ENCODE measurements at regions not wholly inside any gene's neighbourhood (a gene's known extent, or its start where the extent isn't known, plus 50 kb on each side); places are given as distances from the start of the nearest gene placed in this dataset.

DNA sequence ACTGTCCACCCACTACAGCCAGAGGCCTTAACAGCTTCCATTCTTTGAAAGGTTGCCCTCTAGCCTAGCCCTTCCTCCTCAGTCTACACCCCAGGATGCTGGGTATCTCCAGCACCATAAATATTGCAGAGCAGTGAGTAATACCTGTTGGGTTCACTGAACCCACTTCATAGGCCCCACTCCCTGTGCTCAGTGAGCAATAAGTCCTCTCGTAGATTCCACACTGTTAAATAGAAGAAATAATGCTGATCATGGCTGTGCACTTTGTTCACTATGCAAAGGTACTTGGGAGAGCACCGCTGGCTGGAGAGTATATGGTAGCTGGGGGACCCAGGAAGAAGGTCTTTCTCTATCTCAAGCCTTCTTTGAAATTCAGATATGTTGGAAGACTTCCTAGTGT is 87.3 kb downstream of the RSPH3 start:
- TF ChIP-seq POLR2AphosphoS5 (IDR thresholded peaks at IDR 0.05) (no peak), POLR2A (IDR thresholded peaks at IDR 0.05) (no peak), EP300 (IDR thresholded peaks at IDR 0.05) (no peak)
- TF ChIP-seq, protein P1, sequence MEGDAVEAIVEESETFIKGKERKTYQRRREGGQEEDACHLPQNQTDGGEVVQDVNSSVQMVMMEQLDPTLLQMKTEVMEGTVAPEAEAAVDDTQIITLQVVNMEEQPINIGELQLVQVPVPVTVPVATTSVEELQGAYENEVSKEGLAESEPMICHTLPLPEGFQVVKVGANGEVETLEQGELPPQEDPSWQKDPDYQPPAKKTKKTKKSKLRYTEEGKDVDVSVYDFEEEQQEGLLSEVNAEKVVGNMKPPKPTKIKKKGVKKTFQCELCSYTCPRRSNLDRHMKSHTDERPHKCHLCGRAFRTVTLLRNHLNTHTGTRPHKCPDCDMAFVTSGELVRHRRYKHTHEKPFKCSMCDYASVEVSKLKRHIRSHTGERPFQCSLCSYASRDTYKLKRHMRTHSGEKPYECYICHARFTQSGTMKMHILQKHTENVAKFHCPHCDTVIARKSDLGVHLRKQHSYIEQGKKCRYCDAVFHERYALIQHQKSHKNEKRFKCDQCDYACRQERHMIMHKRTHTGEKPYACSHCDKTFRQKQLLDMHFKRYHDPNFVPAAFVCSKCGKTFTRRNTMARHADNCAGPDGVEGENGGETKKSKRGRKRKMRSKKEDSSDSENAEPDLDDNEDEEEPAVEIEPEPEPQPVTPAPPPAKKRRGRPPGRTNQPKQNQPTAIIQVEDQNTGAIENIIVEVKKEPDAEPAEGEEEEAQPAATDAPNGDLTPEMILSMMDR (IDR thresholded peaks at IDR 0.05), result no peak
- Histone ChIP-seq H3K4me3 (no peak overlapping the region), H3K9me3 (no peaks in the 10 kb centered on the region), H3K27me3 (no peaks in the 10 kb centered on the region), H3K4me1 (peaks cover 0 to 4% (median 0%) of the 10 kb centered on the region in 4 donors), H3K27ac (no peak overlapping the region), H3K36me3 (no peaks in the 10 kb centered on the region)
- WGBS, 2 donors, result 89 to 90% methylated on average over 2 of the region's 2 CpGs
- no peak for DNase-seq
- intact Hi-C loops (cut with DNase I), result no loop called here

GRCh38 chr6:158911746-158912480 is 88.1 kb downstream of the RSPH3 start:
- no peaks in the 10 kb centered on the region for H3K27me3 ChIP-seq
- peaks cover 0 to 4% (median 0%) of the 10 kb centered on the region in 4 donors for H3K4me1 ChIP-seq
- no peak overlapping the region for H3K4me3 ChIP-seq
- intact Hi-C loops (cut with DNase I), result no loop called here
- no peaks in the 10 kb centered on the region for H3K36me3 ChIP-seq
- no peak for DNase-seq
- no peak overlapping the region for H3K27ac ChIP-seq
- WGBS, 2 donors, result 53 to 70% methylated on average over 5 of the region's 5 CpGs
- H3K9me3 ChIP-seq, result no peaks in the 10 kb centered on the region
- TF ChIP-seq POLR2A (IDR thresholded peaks at IDR 0.05) (no peak), EP300 (IDR thresholded peaks at IDR 0.05) (no peak), POLR2AphosphoS5 (IDR thresholded peaks at IDR 0.05) (no peak)
- TF ChIP-seq, protein P1 (IDR thresholded peaks at IDR 0.05), result no peak

DNA sequence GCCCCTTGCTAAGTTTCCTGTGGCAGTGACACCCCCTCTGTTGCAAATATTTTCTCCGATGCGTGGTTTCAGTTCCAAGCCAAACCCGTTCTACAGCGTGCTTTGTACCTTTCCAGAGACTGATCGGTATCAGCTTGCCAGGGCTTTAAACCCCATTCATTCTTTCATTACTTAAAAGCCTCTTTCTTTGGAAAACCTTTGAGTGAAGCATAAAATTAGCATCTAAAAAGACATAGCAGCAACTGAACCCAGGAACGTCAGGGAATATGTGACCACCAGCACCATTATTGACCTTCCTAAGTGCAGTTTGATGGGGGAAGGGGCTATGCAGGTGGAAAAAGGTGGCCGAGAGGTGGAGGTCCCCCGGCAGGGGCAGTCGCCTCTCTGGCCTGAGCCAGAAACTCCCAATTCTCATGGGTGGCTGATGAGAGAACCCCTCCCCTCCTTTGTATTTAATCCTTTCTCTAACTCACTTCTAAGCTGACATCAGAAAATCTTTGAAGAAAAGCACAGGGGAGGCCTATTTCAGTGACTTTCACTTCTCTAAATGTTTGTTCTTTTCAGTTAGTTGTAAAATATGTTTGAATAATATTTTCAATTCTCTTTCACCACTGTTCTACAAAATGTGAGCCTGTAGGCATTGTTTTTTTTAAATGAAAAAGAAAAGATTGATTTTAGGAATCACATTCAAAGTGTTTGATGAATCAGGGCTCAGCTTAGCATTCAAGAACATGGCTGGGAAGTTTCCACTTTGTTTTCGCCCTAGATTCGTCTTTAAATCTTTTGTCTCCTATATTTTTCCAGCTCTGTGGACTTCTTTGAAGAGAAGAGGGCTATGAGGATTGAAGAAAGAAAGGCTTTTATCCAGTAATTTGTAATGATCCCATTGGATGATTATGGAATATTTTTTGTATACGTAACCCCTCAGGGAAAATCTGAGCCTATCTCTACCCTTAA is 89.2 kb downstream of the RSPH3 start:
- no peak overlapping the region for H3K4me3 ChIP-seq
- no peak for TF ChIP-seq EP300 (IDR thresholded peaks at IDR 0.05)
- TF ChIP-seq POLR2AphosphoS5 (IDR thresholded peaks at IDR 0.05), result no peak
- TF ChIP-seq, protein P1 (IDR thresholded peaks at IDR 0.05), result no peak
- no peak for TF ChIP-seq POLR2A (IDR thresholded peaks at IDR 0.05)
- H3K4me1 ChIP-seq, result peaks cover 0 to 4% (median 0%) of the 10 kb centered on the region in 4 donors
- H3K36me3 ChIP-seq, result no peaks in the 10 kb centered on the region
- H3K9me3 ChIP-seq, result peaks cover under 1 to 3% (median 2%) of the 10 kb centered on the region in 4 donors
- no peaks in the 10 kb centered on the region for H3K27me3 ChIP-seq
- no peak for DNase-seq
- intact Hi-C loops (cut with DNase I), result no loop called here
- no peak overlapping the region for H3K27ac ChIP-seq
- 54 to 85% methylated on average over 12 of the region's 12 CpGs for WGBS, 2 donors

DNA sequence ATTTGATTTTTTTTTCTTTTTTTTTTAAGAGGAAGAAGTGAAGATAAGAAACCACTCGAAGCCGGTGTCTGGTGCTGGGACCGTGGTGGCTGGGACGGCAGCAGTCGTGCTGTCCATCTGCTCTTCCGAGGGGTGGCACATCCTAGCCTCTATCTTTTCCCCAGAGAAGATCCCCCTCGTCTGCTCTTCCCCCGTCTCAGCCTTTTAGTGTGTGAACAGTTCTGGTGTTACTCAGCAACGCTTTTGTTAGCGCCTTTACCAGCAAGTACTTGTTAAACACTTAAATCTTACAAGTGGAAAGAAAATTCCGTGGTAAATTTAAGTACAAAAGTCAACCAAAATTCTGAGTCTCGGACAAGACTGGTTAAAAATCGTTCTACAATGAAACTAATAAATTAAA is 90.1 kb downstream of the RSPH3 start:
- Histone ChIP-seq H3K27me3 (no peaks in the 10 kb centered on the region), H3K36me3 (no peaks in the 10 kb centered on the region), H3K9me3 (peaks cover 3 to 9% (median 7%) of the 10 kb centered on the region in 4 donors), H3K27ac (no peak overlapping the region), H3K4me1 (peaks cover 0 to 4% (median 0%) of the 10 kb centered on the region in 4 donors), H3K4me3 (no peak overlapping the region)
- TF ChIP-seq POLR2AphosphoS5 (IDR thresholded peaks at IDR 0.05) (no peak), EP300 (IDR thresholded peaks at IDR 0.05) (no peak), POLR2A (IDR thresholded peaks at IDR 0.05) (no peak)
- TF ChIP-seq, protein P1 (IDR thresholded peaks at IDR 0.05), result no peak
- no peak for DNase-seq
- 64 to 80% methylated on average over 13 of the region's 13 CpGs for WGBS, 2 donors
- intact Hi-C loops (cut with DNase I), result no loop called here
